Stimulated activated CD4-positive, alpha-beta T cell treated with anti-CD3 and anti-CD28 coated beads, Interleukin-2, amount 100 ng/mL, for 4 hours (primary cell): ENCODE measurements at regions not wholly inside any gene's neighbourhood (a gene's known extent, or its start where the extent isn't known, plus 50 kb on each side); places are given as distances from the start of the nearest gene placed in this dataset.

Experiments used
- DNase-seq: peaks from one replicate; pipeline ENCODE4 v3.0.0-alpha.2; 2020; ENCODE audit warnings: low read depth

- DNase-seq: no peak
These were observed 74.9 kb upstream of the SHH start for GRCh38 chr7:155887174-155887525.

GRCh38 chr7:155886391-155887173 is 74.3 kb upstream of the SHH start:
- no peak for DNase-seq

- DNase-seq: no peak
These were observed 73.2 kb upstream of the SHH start for GRCh38 chr7:155885167-155886155.

GRCh38 chr7:155884225-155885166 is 72.2 kb upstream of the SHH start:
- DNase-seq: no peak

- DNase-seq: no peak
These were observed 71.4 kb upstream of the SHH start for GRCh38 chr7:155883491-155884224.

GRCh38 chr7:155882596-155882995 is 70.3 kb upstream of the SHH start:
- DNase-seq: no peak

- DNase-seq: no peak
These were observed 69.4 kb upstream of the SHH start for GRCh38 chr7:155881471-155882350.

- DNase-seq: no peak
These were observed 68.5 kb upstream of the SHH start for GRCh38 chr7:155880721-155881120.

GRCh38 chr7:155879592-155879991 is 67.3 kb upstream of the SHH start:
- DNase-seq: no peak

- no peak for DNase-seq
These were observed 66.4 kb upstream of the SHH start for GRCh38 chr7:155878674-155879073.

- DNase-seq: no peak
These were observed 66.0 kb upstream of the SHH start for GRCh38 chr7:155878250-155878649.

- DNase-seq: no peak
These were observed 64.9 kb upstream of the SHH start for GRCh38 chr7:155877167-155877566.

- no peak for DNase-seq
These were observed 62.1 kb upstream of the SHH start for GRCh38 chr7:155874411-155874810.

GRCh38 chr7:155874010-155874409 is 61.7 kb upstream of the SHH start:
- no peak for DNase-seq

GRCh38 chr7:155872678-155873369 is 60.6 kb upstream of the SHH start:
- no peak for DNase-seq

- no peak for DNase-seq
These were observed 58.9 kb upstream of the SHH start for GRCh38 chr7:155871211-155871610.

- no peak for DNase-seq
These were observed 58.3 kb upstream of the SHH start for GRCh38 chr7:155870334-155871180.

- DNase-seq: no peak
These were observed 57.5 kb upstream of the SHH start for GRCh38 chr7:155869784-155870076.
